KG1 (cell line): ENCODE measurements at regions not wholly inside any gene's neighbourhood (a gene's known extent, or its start where the extent isn't known, plus 50 kb on each side); places are given as distances from the start of the nearest gene placed in this dataset.

ENCODE experiments used
- DNase-seq: peaks from one replicate; lab custom pipeline; 2025; lab: John Stamatoyannopoulos, UW

GRCh38 chr18:26700728-26701127, 152.4 kb upstream of the KCTD1 start:
- DNase-seq, result no peak

- no peak for DNase-seq
These were observed 151.8 kb upstream of the KCTD1 start for GRCh38 chr18:26700201-26700600.

GRCh38 chr18:26697186-26697884, 149.0 kb upstream of the KCTD1 start:
- no peak for DNase-seq

GRCh38 chr18:26696786-26697185, 148.4 kb upstream of the KCTD1 start:
- DNase-seq, result no peak

GRCh38 chr18:26696308-26696707, 148.0 kb upstream of the KCTD1 start:
- DNase-seq, result no peak

GRCh38 chr18:26689226-26689879, 141.0 kb upstream of the KCTD1 start:
- DNase-seq, result no peak

GRCh38 chr18:26686532-26686931, 138.2 kb upstream of the KCTD1 start:
- DNase-seq, result no peak

- no peak for DNase-seq
These were observed 137.2 kb upstream of the KCTD1 start for GRCh38 chr18:26685438-26686157.

- DNase-seq, result no peak
These were observed 129.6 kb upstream of the KCTD1 start for GRCh38 chr18:26677957-26678356.

- no peak for DNase-seq
These were observed 118.7 kb upstream of the KCTD1 start for GRCh38 chr18:26667046-26667445.

GRCh38 chr18:26662996-26663395, 114.6 kb upstream of the KCTD1 start:
- DNase-seq, result no peak

- DNase-seq, result no peak
These were observed 109.6 kb upstream of the KCTD1 start for GRCh38 chr18:26657631-26658581.

GRCh38 chr18:26656944-26657536, 108.7 kb upstream of the KCTD1 start:
- no peak for DNase-seq

GRCh38 chr18:26656431-26656943, 108.1 kb upstream of the KCTD1 start:
- DNase-seq, result no peak

- no peak for DNase-seq
These were observed 107.4 kb upstream of the KCTD1 start for GRCh38 chr18:26655525-26656430.

GRCh38 chr18:26654616-26655524, 106.5 kb upstream of the KCTD1 start:
- no peak for DNase-seq

- DNase-seq, result no peak
These were observed 105.7 kb upstream of the KCTD1 start for GRCh38 chr18:26653943-26654615.

GRCh38 chr18:26652501-26652900, 104.1 kb upstream of the KCTD1 start:
- DNase-seq, result no peak
